ENCODE measurements at regions not wholly inside any gene's neighbourhood (a gene's known extent, or its start where the extent isn't known, plus 50 kb on each side); places are given as distances from the start of the nearest gene placed in this dataset.

GRCh38 chr10:126722726-126723125 lies 52.2 kb upstream of the C10orf90 start:
- Mint-ChIP-seq H3K9me3 (peaks cover 9% of the 10 kb centered on the region), H3K27me3 (no peaks in the 10 kb centered on the region), H3K4me1 (ENCODE audit: low read depth) (no peaks in the 10 kb centered on the region), H3K36me3 (ENCODE audit: low read depth) (no peaks in the 10 kb centered on the region), H3K4me3 (no peak overlapping the region), H3K27ac (no peak overlapping the region)
- intact Hi-C loops (cut with micrococcal nuclease): no loop called here

GRCh38 chr10:126723226-126723625 lies 52.7 kb upstream of the C10orf90 start:
- intact Hi-C loops (cut with micrococcal nuclease): no loop called here
- no peaks in the 10 kb centered on the region for H3K4me1 Mint-ChIP-seq (ENCODE audit: low read depth)
- no peaks in the 10 kb centered on the region for H3K27me3 Mint-ChIP-seq
- peaks cover 9% of the 10 kb centered on the region for H3K9me3 Mint-ChIP-seq
- no peak overlapping the region for H3K27ac Mint-ChIP-seq
- H3K4me3 Mint-ChIP-seq: no peak overlapping the region
- no peaks in the 10 kb centered on the region for H3K36me3 Mint-ChIP-seq (ENCODE audit: low read depth)

- no peak overlapping the region for H3K4me3 Mint-ChIP-seq
- no peaks in the 10 kb centered on the region for H3K4me1 Mint-ChIP-seq (ENCODE audit: low read depth)
- H3K27me3 Mint-ChIP-seq: no peaks in the 10 kb centered on the region
- H3K27ac Mint-ChIP-seq: no peak overlapping the region
- no peaks in the 10 kb centered on the region for H3K9me3 Mint-ChIP-seq
- H3K36me3 Mint-ChIP-seq (ENCODE audit: low read depth): no peaks in the 10 kb centered on the region
- intact Hi-C loops (cut with micrococcal nuclease): no loop called here
These were observed 58.9 kb upstream of the C10orf90 start for GRCh38 chr10:126729314-126729870.

- Mint-ChIP-seq H3K4me1 (ENCODE audit: low read depth) (no peaks in the 10 kb centered on the region), H3K36me3 (ENCODE audit: low read depth) (no peaks in the 10 kb centered on the region), H3K9me3 (no peaks in the 10 kb centered on the region), H3K27ac (no peak overlapping the region), H3K27me3 (no peaks in the 10 kb centered on the region), H3K4me3 (no peak overlapping the region)
- intact Hi-C loops (cut with micrococcal nuclease): no loop called here
These were observed 60.5 kb upstream of the C10orf90 start for GRCh38 chr10:126730856-126731609.

GRCh38 chr10:126731610-126731990 lies 61.1 kb upstream of the C10orf90 start:
- no peaks in the 10 kb centered on the region for H3K9me3 Mint-ChIP-seq
- H3K27me3 Mint-ChIP-seq: no peaks in the 10 kb centered on the region
- intact Hi-C loops (cut with micrococcal nuclease): no loop called here
- H3K4me1 Mint-ChIP-seq (ENCODE audit: low read depth): no peaks in the 10 kb centered on the region
- H3K27ac Mint-ChIP-seq: no peak overlapping the region
- no peak overlapping the region for H3K4me3 Mint-ChIP-seq
- no peaks in the 10 kb centered on the region for H3K36me3 Mint-ChIP-seq (ENCODE audit: low read depth)

- Mint-ChIP-seq H3K27me3 (no peaks in the 10 kb centered on the region), H3K9me3 (no peaks in the 10 kb centered on the region)
- intact Hi-C loops (cut with micrococcal nuclease): no loop called here
These were observed 61.8 kb upstream of the C10orf90 start for GRCh38 chr10:126732308-126732707.

GRCh38 chr10:126732868-126733267 lies 62.4 kb upstream of the C10orf90 start:
- Mint-ChIP-seq H3K27me3 (no peaks in the 10 kb centered on the region), H3K27ac (no peak overlapping the region), H3K4me3 (no peak overlapping the region), H3K36me3 (ENCODE audit: low read depth) (no peaks in the 10 kb centered on the region), H3K4me1 (ENCODE audit: low read depth) (no peaks in the 10 kb centered on the region), H3K9me3 (no peaks in the 10 kb centered on the region)
- intact Hi-C loops (cut with micrococcal nuclease): no loop called here

More at GRCh38 chr10:126732308-126732707, 61.8 kb upstream of the C10orf90 start:
- Mint-ChIP-seq H3K36me3 (ENCODE audit: low read depth) (no peaks in the 10 kb centered on the region), H3K4me3 (no peak overlapping the region), H3K27ac (no peak overlapping the region), H3K4me1 (ENCODE audit: low read depth) (no peaks in the 10 kb centered on the region)

GRCh38 chr10:126734015-126734414 lies 63.5 kb upstream of the C10orf90 start:
- H3K9me3 Mint-ChIP-seq: no peaks in the 10 kb centered on the region
- no peaks in the 10 kb centered on the region for H3K4me1 Mint-ChIP-seq (ENCODE audit: low read depth)
- intact Hi-C loops (cut with micrococcal nuclease): no loop called here
- no peak overlapping the region for H3K27ac Mint-ChIP-seq
- H3K36me3 Mint-ChIP-seq (ENCODE audit: low read depth): no peaks in the 10 kb centered on the region
- no peak overlapping the region for H3K4me3 Mint-ChIP-seq
- no peaks in the 10 kb centered on the region for H3K27me3 Mint-ChIP-seq

- intact Hi-C loops (cut with micrococcal nuclease): no loop called here
- no peaks in the 10 kb centered on the region for H3K4me1 Mint-ChIP-seq (ENCODE audit: low read depth)
- no peaks in the 10 kb centered on the region for H3K9me3 Mint-ChIP-seq
These were observed 64.5 kb upstream of the C10orf90 start for GRCh38 chr10:126734967-126735366.

GRCh38 chr10:126736142-126736541 lies 65.6 kb upstream of the C10orf90 start:
- Mint-ChIP-seq H3K36me3 (ENCODE audit: low read depth) (no peaks in the 10 kb centered on the region), H3K4me1 (ENCODE audit: low read depth) (no peaks in the 10 kb centered on the region), H3K9me3 (no peaks in the 10 kb centered on the region), H3K4me3 (no peak overlapping the region), H3K27me3 (no peaks in the 10 kb centered on the region), H3K27ac (no peak overlapping the region)
- intact Hi-C loops (cut with micrococcal nuclease): no loop called here

More at GRCh38 chr10:126734967-126735366, 64.5 kb upstream of the C10orf90 start:
- no peak overlapping the region for H3K4me3 Mint-ChIP-seq
- no peaks in the 10 kb centered on the region for H3K27me3 Mint-ChIP-seq
- H3K27ac Mint-ChIP-seq: no peak overlapping the region
- no peaks in the 10 kb centered on the region for H3K36me3 Mint-ChIP-seq (ENCODE audit: low read depth)

- Mint-ChIP-seq H3K27ac (no peak overlapping the region), H3K27me3 (no peaks in the 10 kb centered on the region), H3K4me1 (ENCODE audit: low read depth) (no peaks in the 10 kb centered on the region), H3K9me3 (no peaks in the 10 kb centered on the region), H3K36me3 (ENCODE audit: low read depth) (no peaks in the 10 kb centered on the region), H3K4me3 (no peak overlapping the region)
- intact Hi-C loops (cut with micrococcal nuclease): no loop called here
These were observed 66.2 kb upstream of the C10orf90 start for GRCh38 chr10:126736727-126737126.

GRCh38 chr10:126738001-126738400 lies 67.5 kb upstream of the C10orf90 start:
- H3K36me3 Mint-ChIP-seq (ENCODE audit: low read depth): no peaks in the 10 kb centered on the region
- intact Hi-C loops (cut with micrococcal nuclease): no loop called here
- no peak overlapping the region for H3K4me3 Mint-ChIP-seq

GRCh38 chr10:126744571-126744970 lies 74.1 kb upstream of the C10orf90 start:
- H3K9me3 Mint-ChIP-seq: no peaks in the 10 kb centered on the region
- intact Hi-C loops (cut with micrococcal nuclease): no loop called here
- no peaks in the 10 kb centered on the region for H3K36me3 Mint-ChIP-seq (ENCODE audit: low read depth)
- H3K27me3 Mint-ChIP-seq: no peaks in the 10 kb centered on the region
- H3K4me3 Mint-ChIP-seq: no peak overlapping the region
- no peak overlapping the region for H3K27ac Mint-ChIP-seq
- H3K4me1 Mint-ChIP-seq (ENCODE audit: low read depth): no peaks in the 10 kb centered on the region

More at GRCh38 chr10:126738001-126738400, 67.5 kb upstream of the C10orf90 start:
- Mint-ChIP-seq H3K4me1 (ENCODE audit: low read depth) (no peaks in the 10 kb centered on the region), H3K27me3 (no peaks in the 10 kb centered on the region), H3K27ac (no peak overlapping the region), H3K9me3 (no peaks in the 10 kb centered on the region)

GRCh38 chr10:126749015-126749655 lies 78.6 kb upstream of the C10orf90 start:
- no peak overlapping the region for H3K27ac Mint-ChIP-seq
- H3K27me3 Mint-ChIP-seq: peaks cover 1% of the 10 kb centered on the region
- intact Hi-C loops (cut with micrococcal nuclease): loop anchor here (2.0 to 5.0 kb wide), 3 partner anchors 767 to 882 kb away; no protein-coding TSS in a partner anchor
- no peaks in the 10 kb centered on the region for H3K4me1 Mint-ChIP-seq (ENCODE audit: low read depth)
- H3K36me3 Mint-ChIP-seq (ENCODE audit: low read depth): no peaks in the 10 kb centered on the region
- no peaks in the 10 kb centered on the region for H3K9me3 Mint-ChIP-seq
- no peak overlapping the region for H3K4me3 Mint-ChIP-seq
